Right atrium auricular region (tissue), 2 donors: ENCODE measurements at regions not wholly inside any gene's neighbourhood (a gene's known extent, or its start where the extent isn't known, plus 50 kb on each side); places are given as distances from the start of the nearest gene placed in this dataset.
"Not testable (repeated sequence)": the region's sequence is repeated elsewhere in the genome, so short reads cannot be mapped to it uniquely, and the experiment has no call there.

Experiments
- DNase-seq: peaks from one replicate; pipeline ENCODE4 v3.0.0-alpha.2; 2019; ENCODE audit warnings: low spot score
- H3K27ac ChIP-seq, 2 donors: fragments of 200-600 bp; sonication (generic); 1 replicate in 1 of 2; 2 replicates in 1 of 2; pipeline ENCODE4 v1.5.1; 2016 to 2019
- H3K27me3 ChIP-seq, 2 donors: fragments of 200-600 bp; sonication (generic); one replicate each; pipeline versions ENCODE4 v1.5.1 to v1.6.0; 2017 to 2019
- H3K36me3 ChIP-seq: fragments of 200-600 bp; sonication (generic); one replicate; pipeline ENCODE4 v1.5.1; 2016
- H3K4me1 ChIP-seq, 2 donors: fragments of 200-600 bp; sonication (generic); one replicate each; pipeline versions ENCODE4 v1.5.1 to v1.6.0; 2017 to 2019
- H3K4me3 ChIP-seq, 2 donors: fragments of 200-600 bp; sonication (generic); 1 replicate in 1 of 2; 2 replicates in 1 of 2; pipeline ENCODE4 v1.5.1; 2017 to 2019; ENCODE audit warnings: mild to moderate bottlenecking in 1 of 2, moderate library complexity in 1 of 2
- H3K9me3 ChIP-seq, 2 donors: fragments of 200-600 bp; sonication (generic); one replicate each; pipeline ENCODE4 v1.5.1; 2019
- TF ChIP-seq, protein P1 (sequence below), 2 donors: fragments of 200-600 bp; sonication (generic); IDR thresholded peaks; one replicate each; pipeline ENCODE4 v1.5.1; 2019; ENCODE audit warnings: antibody characterized with exemption in 2 of 2

DNA sequence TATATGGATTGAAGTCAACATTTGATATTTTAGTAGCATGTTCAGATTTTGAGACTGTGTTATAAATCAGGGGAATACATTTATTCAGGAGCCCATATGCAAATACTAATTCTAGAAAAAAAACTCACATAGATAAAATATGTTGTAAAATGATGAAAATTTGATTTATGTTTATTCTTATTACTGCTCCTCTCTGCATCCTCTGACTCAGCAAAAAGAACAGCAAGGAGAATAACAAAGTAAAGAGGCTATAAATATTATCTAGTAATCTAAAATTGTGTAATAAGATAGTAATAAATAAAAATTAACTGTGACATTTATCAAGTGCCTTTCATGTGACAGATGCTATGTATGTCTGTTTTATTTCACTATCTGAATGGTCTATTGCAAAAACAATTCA is 507.2 kb upstream of the ANO3 start:
- TF ChIP-seq, protein P1, sequence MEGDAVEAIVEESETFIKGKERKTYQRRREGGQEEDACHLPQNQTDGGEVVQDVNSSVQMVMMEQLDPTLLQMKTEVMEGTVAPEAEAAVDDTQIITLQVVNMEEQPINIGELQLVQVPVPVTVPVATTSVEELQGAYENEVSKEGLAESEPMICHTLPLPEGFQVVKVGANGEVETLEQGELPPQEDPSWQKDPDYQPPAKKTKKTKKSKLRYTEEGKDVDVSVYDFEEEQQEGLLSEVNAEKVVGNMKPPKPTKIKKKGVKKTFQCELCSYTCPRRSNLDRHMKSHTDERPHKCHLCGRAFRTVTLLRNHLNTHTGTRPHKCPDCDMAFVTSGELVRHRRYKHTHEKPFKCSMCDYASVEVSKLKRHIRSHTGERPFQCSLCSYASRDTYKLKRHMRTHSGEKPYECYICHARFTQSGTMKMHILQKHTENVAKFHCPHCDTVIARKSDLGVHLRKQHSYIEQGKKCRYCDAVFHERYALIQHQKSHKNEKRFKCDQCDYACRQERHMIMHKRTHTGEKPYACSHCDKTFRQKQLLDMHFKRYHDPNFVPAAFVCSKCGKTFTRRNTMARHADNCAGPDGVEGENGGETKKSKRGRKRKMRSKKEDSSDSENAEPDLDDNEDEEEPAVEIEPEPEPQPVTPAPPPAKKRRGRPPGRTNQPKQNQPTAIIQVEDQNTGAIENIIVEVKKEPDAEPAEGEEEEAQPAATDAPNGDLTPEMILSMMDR (IDR thresholded peaks at IDR 0.05): no peak
- no peak for DNase-seq
- Histone ChIP-seq H3K4me1 (no peaks in the 10 kb centered on the region), H3K27ac (no peak overlapping the region), H3K4me3 (no peak overlapping the region), H3K36me3 (no peaks in the 10 kb centered on the region), H3K9me3 (no peaks in the 10 kb centered on the region), H3K27me3 (no peaks in the 10 kb centered on the region)

DNA sequence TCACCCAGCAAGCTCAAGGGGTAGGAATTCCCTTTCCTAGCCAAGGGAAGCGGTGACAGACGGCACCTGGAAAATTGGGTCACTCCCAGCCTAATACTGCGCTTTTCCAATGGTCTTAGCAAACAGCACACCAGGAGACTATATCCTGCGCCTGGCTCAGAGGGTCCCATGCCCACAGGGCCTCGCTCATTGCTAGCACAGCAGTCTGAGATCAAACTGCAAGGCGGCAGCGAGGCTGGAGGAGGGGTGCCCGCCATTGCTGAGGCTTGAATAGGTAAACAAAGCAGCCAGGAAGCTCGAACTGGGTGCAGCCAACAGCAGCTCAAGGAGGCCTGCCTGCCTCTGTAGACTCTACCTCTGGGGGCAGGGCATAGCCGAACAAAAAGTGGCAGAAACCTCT is 500.4 kb upstream of the ANO3 start:
- H3K9me3 ChIP-seq, H3K27ac ChIP-seq, DNase-seq, H3K4me1 ChIP-seq, H3K27me3 ChIP-seq, H3K4me3 ChIP-seq, H3K36me3 ChIP-seq: not testable (repeated sequence)

DNA sequence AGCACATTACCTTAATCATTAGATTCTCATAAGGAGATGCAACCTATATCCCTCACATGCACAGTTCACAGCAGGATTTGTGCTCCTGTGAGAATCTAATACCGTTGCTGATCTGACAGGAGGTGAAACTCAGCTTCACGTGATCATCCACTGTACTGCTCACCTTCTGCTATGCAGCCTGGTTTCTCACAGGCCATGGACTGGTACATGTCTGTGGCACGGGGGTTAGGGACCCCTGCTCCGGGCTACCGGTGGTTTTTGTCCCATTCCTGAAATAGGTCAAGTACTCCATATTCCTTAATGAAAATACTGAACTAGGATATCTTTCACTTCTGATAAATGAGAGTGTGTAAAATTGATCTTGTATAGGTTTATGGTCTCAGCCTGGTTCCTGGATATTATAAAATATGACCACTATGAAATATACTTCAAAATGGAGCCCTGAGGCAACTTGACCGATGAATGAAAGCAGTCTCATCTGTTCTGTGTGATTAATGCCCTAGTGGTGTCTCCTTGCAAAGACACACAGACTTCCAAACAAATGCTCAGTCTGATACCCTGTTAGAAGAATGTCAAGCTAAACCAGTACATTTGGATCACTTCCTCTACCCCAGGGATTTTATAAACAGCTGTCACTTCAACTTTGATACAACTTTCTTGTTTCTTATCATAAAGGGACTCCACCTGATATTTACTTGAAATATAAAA is 492.9 kb upstream of the ANO3 start:
- no peak overlapping the region for H3K4me3 ChIP-seq
- H3K4me1 ChIP-seq: no peaks in the 10 kb centered on the region
- no peaks in the 10 kb centered on the region for H3K36me3 ChIP-seq
- TF ChIP-seq, protein P1 (IDR thresholded peaks at IDR 0.05): no peak
- no peaks in the 10 kb centered on the region for H3K27me3 ChIP-seq
- no peaks in the 10 kb centered on the region for H3K9me3 ChIP-seq
- no peak for DNase-seq
- no peak overlapping the region for H3K27ac ChIP-seq

DNA sequence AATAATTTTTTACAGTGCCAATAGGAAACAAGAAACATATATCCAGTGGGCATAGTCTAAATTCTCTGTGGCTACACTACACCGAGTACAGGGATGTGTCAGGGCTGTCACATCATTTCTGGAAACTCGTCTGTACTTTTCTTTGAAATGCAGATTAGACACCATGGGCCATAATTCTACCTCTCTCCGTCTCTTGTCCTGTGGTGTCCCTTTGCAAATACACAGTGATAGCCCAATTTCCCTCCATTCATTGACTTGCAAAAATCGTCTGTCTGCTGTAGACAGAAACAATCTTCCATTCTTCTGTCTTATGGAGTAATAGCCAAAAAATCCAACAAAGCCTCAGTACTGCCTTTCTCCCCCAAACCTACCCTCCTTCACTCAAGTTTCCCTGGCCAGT is 487.1 kb upstream of the ANO3 start:
- no peaks in the 10 kb centered on the region for H3K9me3 ChIP-seq
- no peak for DNase-seq
- TF ChIP-seq, protein P1 (IDR thresholded peaks at IDR 0.05): no peak
- no peaks in the 10 kb centered on the region for H3K27me3 ChIP-seq
- H3K4me1 ChIP-seq: no peaks in the 10 kb centered on the region
- H3K4me3 ChIP-seq: no peak overlapping the region
- H3K36me3 ChIP-seq: no peaks in the 10 kb centered on the region
- H3K27ac ChIP-seq: no peak overlapping the region

DNA sequence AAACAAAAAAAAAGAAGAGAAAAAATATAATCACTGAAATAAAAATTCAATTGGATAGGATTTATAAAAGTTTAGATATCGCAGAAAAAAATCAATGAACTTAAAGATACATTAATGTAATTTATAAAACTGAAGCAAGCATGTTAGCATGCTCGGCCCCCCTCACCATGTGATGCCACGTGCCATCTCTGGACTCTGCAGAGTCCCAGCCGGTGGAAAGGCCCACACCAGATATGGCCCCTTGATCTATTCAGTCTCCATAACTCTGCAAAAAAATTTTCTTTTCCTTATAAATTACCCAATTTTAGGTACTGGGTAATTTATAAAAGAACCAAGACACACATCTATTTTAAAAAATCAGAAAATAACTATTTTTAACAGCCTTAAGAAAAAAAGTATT is 476.0 kb upstream of the ANO3 start:
- H3K4me3 ChIP-seq: no peak overlapping the region
- no peaks in the 10 kb centered on the region for H3K27me3 ChIP-seq
- H3K27ac ChIP-seq: no peak overlapping the region
- no peak for DNase-seq
- TF ChIP-seq, protein P1 (IDR thresholded peaks at IDR 0.05): no peak
- H3K36me3 ChIP-seq: no peaks in the 10 kb centered on the region
- no peaks in the 10 kb centered on the region for H3K4me1 ChIP-seq
- H3K9me3 ChIP-seq: no peaks in the 10 kb centered on the region

DNA sequence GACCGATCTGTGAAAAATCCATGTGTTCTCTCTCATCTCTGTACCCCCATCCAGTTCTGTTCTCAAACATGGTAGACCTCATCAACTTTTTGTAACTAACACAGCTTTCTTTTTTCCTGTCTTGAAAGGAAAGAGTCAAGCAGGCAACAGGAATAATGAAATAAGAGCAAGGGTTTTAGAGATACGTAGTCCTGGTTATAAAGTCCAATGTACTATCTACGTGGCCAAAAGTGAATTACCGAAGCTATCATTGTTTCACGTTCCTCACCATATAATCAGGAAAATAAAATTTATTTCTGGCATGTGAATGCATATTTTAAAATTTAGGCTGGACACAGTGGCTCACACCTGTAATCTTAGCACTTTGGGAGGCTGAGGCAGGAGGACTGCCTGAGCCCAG is 472.2 kb upstream of the ANO3 start:
- Histone ChIP-seq H3K9me3 (no peaks in the 10 kb centered on the region), H3K4me3 (no peak overlapping the region), H3K27me3 (no peaks in the 10 kb centered on the region), H3K4me1 (no peaks in the 10 kb centered on the region), H3K27ac (no peak overlapping the region), H3K36me3 (no peaks in the 10 kb centered on the region)
- no peak for DNase-seq
- TF ChIP-seq, protein P1 (IDR thresholded peaks at IDR 0.05): no peak
